ENCODE measurements at regions not wholly inside any gene's neighbourhood (a gene's known extent, or its start where the extent isn't known, plus 50 kb on each side); places are given as distances from the start of the nearest gene placed in this dataset.

DNA sequence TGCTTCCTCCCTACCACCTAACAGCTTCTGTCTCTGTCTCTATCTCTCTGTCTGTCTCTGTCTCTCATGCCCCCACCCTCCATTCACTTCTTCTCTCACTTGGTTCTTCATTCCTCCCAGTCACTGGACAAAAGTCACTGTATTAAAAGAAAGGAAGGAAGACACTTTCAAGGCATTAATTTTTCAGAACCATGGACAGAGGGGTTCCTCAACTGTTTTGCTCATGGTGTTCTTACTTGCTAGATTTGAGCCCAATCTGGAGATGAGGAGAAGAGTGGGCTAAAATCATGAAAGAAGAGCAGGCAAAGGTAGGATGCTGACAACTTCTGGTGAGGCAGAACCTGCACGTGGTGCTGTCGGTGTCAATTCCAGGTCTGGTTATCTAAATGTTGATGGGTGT lies 116.7 kb upstream of the LARGE1 start:
- TF ChIP-seq, protein P1, sequence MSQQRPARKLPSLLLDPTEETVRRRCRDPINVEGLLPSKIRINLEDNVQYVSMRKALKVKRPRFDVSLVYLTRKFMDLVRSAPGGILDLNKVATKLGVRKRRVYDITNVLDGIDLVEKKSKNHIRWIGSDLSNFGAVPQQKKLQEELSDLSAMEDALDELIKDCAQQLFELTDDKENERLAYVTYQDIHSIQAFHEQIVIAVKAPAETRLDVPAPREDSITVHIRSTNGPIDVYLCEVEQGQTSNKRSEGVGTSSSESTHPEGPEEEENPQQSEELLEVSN (IDR thresholded peaks at IDR 0.05; ENCODE audit: borderline replicate concordance, low read depth): no peak
- peak; percentile 47; the same call in 1 of the 2 replicates for TF ChIP-seq EHMT2 (IDR thresholded peaks at IDR 0.05; ENCODE audit: low read depth)
- TF ChIP-seq POLR2A (IDR thresholded peaks at IDR 0.05; ENCODE audit: low read length): no peak
- TF ChIP-seq, protein P2, sequence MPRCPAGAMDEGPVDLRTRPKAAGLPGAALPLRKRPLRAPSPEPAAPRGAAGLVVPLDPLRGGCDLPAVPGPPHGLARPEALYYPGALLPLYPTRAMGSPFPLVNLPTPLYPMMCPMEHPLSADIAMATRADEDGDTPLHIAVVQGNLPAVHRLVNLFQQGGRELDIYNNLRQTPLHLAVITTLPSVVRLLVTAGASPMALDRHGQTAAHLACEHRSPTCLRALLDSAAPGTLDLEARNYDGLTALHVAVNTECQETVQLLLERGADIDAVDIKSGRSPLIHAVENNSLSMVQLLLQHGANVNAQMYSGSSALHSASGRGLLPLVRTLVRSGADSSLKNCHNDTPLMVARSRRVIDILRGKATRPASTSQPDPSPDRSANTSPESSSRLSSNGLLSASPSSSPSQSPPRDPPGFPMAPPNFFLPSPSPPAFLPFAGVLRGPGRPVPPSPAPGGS (IDR thresholded peaks at IDR 0.05): no peak
- no peak for TF ChIP-seq MAFK (IDR thresholded peaks at IDR 0.05; ENCODE audit: partially characterized antibody)
- no peak for TF ChIP-seq SMC3 (IDR thresholded peaks at IDR 0.05)
- TF ChIP-seq, protein P3, sequence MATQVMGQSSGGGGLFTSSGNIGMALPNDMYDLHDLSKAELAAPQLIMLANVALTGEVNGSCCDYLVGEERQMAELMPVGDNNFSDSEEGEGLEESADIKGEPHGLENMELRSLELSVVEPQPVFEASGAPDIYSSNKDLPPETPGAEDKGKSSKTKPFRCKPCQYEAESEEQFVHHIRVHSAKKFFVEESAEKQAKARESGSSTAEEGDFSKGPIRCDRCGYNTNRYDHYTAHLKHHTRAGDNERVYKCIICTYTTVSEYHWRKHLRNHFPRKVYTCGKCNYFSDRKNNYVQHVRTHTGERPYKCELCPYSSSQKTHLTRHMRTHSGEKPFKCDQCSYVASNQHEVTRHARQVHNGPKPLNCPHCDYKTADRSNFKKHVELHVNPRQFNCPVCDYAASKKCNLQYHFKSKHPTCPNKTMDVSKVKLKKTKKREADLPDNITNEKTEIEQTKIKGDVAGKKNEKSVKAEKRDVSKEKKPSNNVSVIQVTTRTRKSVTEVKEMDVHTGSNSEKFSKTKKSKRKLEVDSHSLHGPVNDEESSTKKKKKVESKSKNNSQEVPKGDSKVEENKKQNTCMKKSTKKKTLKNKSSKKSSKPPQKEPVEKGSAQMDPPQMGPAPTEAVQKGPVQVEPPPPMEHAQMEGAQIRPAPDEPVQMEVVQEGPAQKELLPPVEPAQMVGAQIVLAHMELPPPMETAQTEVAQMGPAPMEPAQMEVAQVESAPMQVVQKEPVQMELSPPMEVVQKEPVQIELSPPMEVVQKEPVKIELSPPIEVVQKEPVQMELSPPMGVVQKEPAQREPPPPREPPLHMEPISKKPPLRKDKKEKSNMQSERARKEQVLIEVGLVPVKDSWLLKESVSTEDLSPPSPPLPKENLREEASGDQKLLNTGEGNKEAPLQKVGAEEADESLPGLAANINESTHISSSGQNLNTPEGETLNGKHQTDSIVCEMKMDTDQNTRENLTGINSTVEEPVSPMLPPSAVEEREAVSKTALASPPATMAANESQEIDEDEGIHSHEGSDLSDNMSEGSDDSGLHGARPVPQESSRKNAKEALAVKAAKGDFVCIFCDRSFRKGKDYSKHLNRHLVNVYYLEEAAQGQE (IDR thresholded peaks at IDR 0.05): peak; percentile 82
- TF ChIP-seq CBX8 (IDR thresholded peaks at IDR 0.05): no peak
- WGBS (ENCODE audit: missing lambda C conversion rate): 14% methylated on average over 2 of the region's 2 CpGs
- Histone ChIP-seq H3K9me3 (no peaks in the 10 kb centered on the region), H3K27ac (no peak overlapping the region), H3K4me2 (no peak overlapping the region), H3K4me1 (no peaks in the 10 kb centered on the region), H3K4me3 (no peak overlapping the region)
- ChIA-PET CTCF (no interaction called here), POLR2A (no interaction called here)
- DNase-seq (ENCODE audit: low read depth in 1 of 2, low spot score in 1 of 2): no peak
- FAIRE-seq: no peak
- ATAC-seq: no peak

DNA sequence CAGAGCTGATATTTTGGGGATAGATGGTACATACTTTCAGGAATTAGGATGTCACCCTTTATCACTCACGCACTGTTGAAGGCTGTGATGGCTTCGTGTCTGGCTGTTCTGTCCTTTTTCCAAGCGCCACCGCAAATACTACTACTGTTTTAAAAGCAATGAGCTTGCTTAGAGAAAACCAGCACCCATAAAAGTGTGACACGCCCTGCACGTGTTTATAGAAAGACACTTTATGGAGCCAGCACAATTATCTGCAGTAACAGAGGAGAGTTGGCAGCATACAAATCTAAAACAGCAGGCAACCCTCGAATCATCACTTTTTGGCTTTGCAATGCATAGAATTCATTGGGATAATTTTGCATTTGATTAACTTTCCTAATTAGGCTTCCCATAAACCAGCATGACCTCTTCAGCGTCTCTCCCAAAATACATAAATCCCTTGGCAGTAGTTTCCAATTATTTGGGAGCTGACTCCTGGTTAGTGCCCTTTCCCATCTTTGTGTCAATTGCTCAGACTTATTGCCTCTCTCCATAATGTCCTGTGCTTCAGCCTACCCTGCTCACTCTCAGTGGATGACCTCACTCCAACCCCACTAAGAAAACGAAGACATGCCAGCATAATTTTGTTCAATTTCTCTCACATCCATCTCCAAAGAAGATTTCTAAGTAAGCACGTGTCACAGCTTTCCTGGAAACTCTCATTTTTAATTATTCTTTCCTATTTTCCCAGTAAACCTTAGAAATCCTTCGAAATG lies 118.7 kb upstream of the LARGE1 start:
- Histone ChIP-seq H3K4me3 (no peak overlapping the region), H3K9me3 (no peaks in the 10 kb centered on the region), H3K27ac (no peak overlapping the region), H3K4me2 (no peak overlapping the region), H3K4me1 (no peaks in the 10 kb centered on the region)
- WGBS (ENCODE audit: missing lambda C conversion rate): 5% methylated on average over 11 of the region's 11 CpGs
- FAIRE-seq (no peak), ATAC-seq (no peak), DNase-seq (ENCODE audit: low read depth in 1 of 2, low spot score in 1 of 2) (no peak)
- ChIA-PET CTCF (no interaction called here), POLR2A (no interaction called here)
- TF ChIP-seq RFX5 (IDR thresholded peaks at IDR 0.05) (no peak), MYC (IDR thresholded peaks at IDR 0.05; ENCODE audit: borderline replicate concordance, low read length) (no peak), JUNB (IDR thresholded peaks at IDR 0.05) (no peak), POLR2A (IDR thresholded peaks at IDR 0.05; ENCODE audit: low read length) (no peak), MAZ (IDR thresholded peaks at IDR 0.05; ENCODE audit: borderline replicate concordance, low read depth, low read length) (no peak), HEYL (CRISPR knock-in tag; IDR thresholded peaks at IDR 0.05) (no peak), PHF8 (IDR thresholded peaks at IDR 0.05; ENCODE audit: borderline replicate concordance, low read depth) (no peak), FOSB (CRISPR knock-in tag; IDR thresholded peaks at IDR 0.05) (no peak), EHMT2 (IDR thresholded peaks at IDR 0.05; ENCODE audit: low read depth) (no peak), RARB (CRISPR knock-in tag; IDR thresholded peaks at IDR 0.05) (no peak)
- TF ChIP-seq, protein P2 (IDR thresholded peaks at IDR 0.05): no peak
- TF ChIP-seq, protein P4, sequence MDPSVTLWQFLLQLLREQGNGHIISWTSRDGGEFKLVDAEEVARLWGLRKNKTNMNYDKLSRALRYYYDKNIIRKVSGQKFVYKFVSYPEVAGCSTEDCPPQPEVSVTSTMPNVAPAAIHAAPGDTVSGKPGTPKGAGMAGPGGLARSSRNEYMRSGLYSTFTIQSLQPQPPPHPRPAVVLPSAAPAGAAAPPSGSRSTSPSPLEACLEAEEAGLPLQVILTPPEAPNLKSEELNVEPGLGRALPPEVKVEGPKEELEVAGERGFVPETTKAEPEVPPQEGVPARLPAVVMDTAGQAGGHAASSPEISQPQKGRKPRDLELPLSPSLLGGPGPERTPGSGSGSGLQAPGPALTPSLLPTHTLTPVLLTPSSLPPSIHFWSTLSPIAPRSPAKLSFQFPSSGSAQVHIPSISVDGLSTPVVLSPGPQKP (IDR thresholded peaks at IDR 0.05; ENCODE audit: low read depth, low read length): no peak
